GM23338 (cell line): ENCODE measurements at regions not wholly inside any gene's neighbourhood (a gene's known extent, or its start where the extent isn't known, plus 50 kb on each side); places are given as distances from the start of the nearest gene placed in this dataset.

ENCODE experiments used
- CREB1 ChIP-seq: fragments of 250-450 bp; sonication (Bioruptor Pico); IDR thresholded peaks from 2 replicates; pipeline ENCODE4 v1.5.0; 2020; ENCODE audit warnings: low read depth, mild to moderate bottlenecking, moderate library complexity
- CTCF ChIP-seq, 2 experiments: fragments of 200-600 bp in 1 of 2; sonication (generic) in 1 of 2; conservative IDR thresholded peaks; 2 replicates each; pipeline versions ENCODE4 v1.5.1 to v1.6.1; 2016 to 2017; ENCODE audit warnings: antibody characterized with exemption in 2 of 2, low read depth in 2 of 2, mild to moderate bottlenecking in 2 of 2, moderate library complexity in 1 of 2
- ETS1 ChIP-seq: IDR thresholded peaks from 2 replicates; pipeline ENCODE4 v1.6.1; 2016; ENCODE audit warnings: antibody characterized with exemption
- EZH2 ChIP-seq: fragments of 200-600 bp; sonication (generic); IDR thresholded peaks from one replicate; pipeline ENCODE4 v1.8.0; 2017; ENCODE audit warnings: antibody characterized with exemption, mild to moderate bottlenecking, low read depth; ENCODE audit not compliant: unreplicated experiment
- EZH2phosphoT487 ChIP-seq: fragments of 200-600 bp; sonication (generic); IDR thresholded peaks from one replicate; pipeline ENCODE4 v1.8.1; 2018; ENCODE audit warnings: antibody characterized with exemption; ENCODE audit not compliant: unreplicated experiment
- JUNB ChIP-seq: IDR thresholded peaks from one replicate; pipeline ENCODE4 v1.6.1; 2016; ENCODE audit warnings: antibody characterized with exemption; ENCODE audit not compliant: unreplicated experiment
- NANOG ChIP-seq: IDR thresholded peaks from 2 replicates; pipeline ENCODE4 v1.6.1; 2016; ENCODE audit warnings: antibody characterized with exemption, borderline replicate concordance
- POLR2AphosphoS5 ChIP-seq: IDR thresholded peaks from 2 replicates; pipeline ENCODE4 v1.6.1; 2016; ENCODE audit warnings: antibody characterized with exemption, low read depth
- REST ChIP-seq: IDR thresholded peaks from one replicate; pipeline ENCODE4 v1.6.1; 2018; ENCODE audit warnings: antibody characterized with exemption; ENCODE audit not compliant: unreplicated experiment
- STAT1 ChIP-seq: IDR thresholded peaks from one replicate; pipeline ENCODE4 v1.6.1; 2016; ENCODE audit warnings: antibody characterized with exemption; ENCODE audit not compliant: unreplicated experiment
- ZNF114 ChIP-seq: fragments of 250-450 bp; sonication (Bioruptor Pico); IDR thresholded peaks from 2 replicates; pipeline ENCODE4 v1.5.0; 2020; ENCODE audit warnings: mild to moderate bottlenecking, moderate library complexity
- ZNF331 ChIP-seq: fragments of 250-450 bp; sonication (Bioruptor Pico); IDR thresholded peaks from 2 replicates; pipeline ENCODE4 v1.5.0; 2020; ENCODE audit warnings: low read depth, mild to moderate bottlenecking, moderate library complexity
- ZNF462 ChIP-seq: fragments of 250-450 bp; sonication (Bioruptor Pico); IDR thresholded peaks from 2 replicates; pipeline ENCODE4 v1.5.0; 2020; ENCODE audit warnings: mild to moderate bottlenecking, moderate library complexity

- TF ChIP-seq CTCF (conservative IDR thresholded peaks at IDR 0.05; ENCODE audit: low read depth in 2 of 2) = no peak
- no peak for TF ChIP-seq ETS1
- TF ChIP-seq REST = no peak
- no peak for TF ChIP-seq EZH2
- no peak for TF ChIP-seq POLR2AphosphoS5
- TF ChIP-seq CREB1 = no peak
- no peak for TF ChIP-seq EZH2phosphoT487
- no peak for TF ChIP-seq JUNB
- TF ChIP-seq ZNF114 = no peak
- TF ChIP-seq ZNF462 (CRISPR knock-in tag) = no peak
- TF ChIP-seq STAT1 = no peak
- TF ChIP-seq NANOG = no peak
- no peak for TF ChIP-seq ZNF331
Observed at GRCh38 chr9:106691627-106692026, 171.3 kb upstream of the ZNF462 start.
